ENCODE measurements at regions not wholly inside any gene's neighbourhood (a gene's known extent, or its start where the extent isn't known, plus 50 kb on each side); places are given as distances from the start of the nearest gene placed in this dataset.

DNA sequence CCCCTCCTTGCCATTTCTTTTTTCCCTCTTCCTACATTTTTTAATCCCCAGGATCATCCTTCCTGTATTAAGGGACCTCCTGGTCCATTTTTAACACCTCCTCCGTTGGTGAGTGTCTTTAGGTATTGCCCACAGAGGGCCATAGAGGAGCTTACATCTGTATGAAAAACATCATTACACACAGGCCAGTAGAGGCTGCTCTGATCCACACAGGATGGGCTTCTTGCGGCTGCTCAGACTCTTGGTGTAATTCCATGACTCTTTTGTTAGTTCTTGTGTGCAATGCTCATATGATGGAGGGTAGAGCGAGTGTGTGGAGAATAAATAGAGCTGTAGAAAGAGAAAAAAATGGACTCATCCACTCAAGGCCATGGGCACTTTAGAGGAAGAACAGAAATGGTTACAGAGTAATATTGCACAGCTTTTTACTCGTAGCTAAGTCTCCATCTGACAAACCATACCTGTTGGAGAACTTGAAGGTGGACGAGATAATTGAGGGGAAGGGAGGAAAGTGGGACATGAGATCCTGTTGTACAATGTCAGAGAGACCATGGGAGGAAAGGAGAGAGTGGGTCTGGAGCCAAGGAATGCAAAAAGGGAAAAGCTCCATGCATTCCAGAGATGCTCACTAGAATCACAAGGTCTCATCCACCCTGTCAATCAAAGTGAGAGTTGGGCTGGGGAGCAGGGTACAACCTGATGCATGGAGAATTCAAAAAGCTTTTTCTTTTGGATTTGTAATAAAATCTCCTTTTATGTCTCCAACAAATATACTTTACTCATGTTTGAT, 129.7 kb upstream of the TNP1 start:
- TF ChIP-seq POLR2A (IDR thresholded peaks at IDR 0.05; ENCODE audit: low read length) (no peak), GATA1 (IDR thresholded peaks at IDR 0.05; ENCODE audit: low read depth, low read length) (no peak)
